ENCODE measurements at regions not wholly inside any gene's neighbourhood (a gene's known extent, or its start where the extent isn't known, plus 50 kb on each side); places are given as distances from the start of the nearest gene placed in this dataset.
A peak's percentile ranks its signal among the peaks of the same experiment; 100 is the strongest.

DNA sequence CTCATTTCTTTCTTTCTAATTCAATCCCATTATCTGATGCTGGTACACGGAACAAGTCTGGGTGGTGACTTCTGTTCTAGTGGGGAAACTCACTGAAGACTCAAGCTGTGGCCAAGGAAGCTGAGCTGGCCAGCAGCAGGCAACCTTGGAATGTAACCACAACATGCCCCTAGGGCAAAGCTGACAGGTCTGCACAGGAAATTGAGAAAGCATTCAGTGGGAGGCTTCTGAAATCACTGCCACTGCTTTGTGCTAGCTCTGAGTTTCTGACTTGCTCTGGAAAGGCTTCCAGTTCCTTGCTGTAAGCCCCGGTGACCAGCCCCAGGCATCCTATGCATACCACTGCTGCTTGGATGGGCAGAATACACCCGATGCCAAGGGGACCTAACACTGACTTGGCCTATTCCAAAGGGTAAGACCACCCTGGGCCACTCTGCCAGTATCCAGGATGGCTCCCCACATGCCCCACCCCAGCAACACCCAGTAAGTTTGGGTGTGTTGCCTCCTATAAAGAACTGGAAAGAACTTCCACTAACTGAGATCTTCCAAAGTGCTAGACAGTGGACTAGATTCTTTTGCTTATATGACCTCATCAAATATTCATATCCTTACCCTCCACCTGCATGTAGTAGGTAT lies 84.5 kb upstream of the CDKN3 start:
- no peak for DNase-seq (ENCODE audit: low spot score)

DNA sequence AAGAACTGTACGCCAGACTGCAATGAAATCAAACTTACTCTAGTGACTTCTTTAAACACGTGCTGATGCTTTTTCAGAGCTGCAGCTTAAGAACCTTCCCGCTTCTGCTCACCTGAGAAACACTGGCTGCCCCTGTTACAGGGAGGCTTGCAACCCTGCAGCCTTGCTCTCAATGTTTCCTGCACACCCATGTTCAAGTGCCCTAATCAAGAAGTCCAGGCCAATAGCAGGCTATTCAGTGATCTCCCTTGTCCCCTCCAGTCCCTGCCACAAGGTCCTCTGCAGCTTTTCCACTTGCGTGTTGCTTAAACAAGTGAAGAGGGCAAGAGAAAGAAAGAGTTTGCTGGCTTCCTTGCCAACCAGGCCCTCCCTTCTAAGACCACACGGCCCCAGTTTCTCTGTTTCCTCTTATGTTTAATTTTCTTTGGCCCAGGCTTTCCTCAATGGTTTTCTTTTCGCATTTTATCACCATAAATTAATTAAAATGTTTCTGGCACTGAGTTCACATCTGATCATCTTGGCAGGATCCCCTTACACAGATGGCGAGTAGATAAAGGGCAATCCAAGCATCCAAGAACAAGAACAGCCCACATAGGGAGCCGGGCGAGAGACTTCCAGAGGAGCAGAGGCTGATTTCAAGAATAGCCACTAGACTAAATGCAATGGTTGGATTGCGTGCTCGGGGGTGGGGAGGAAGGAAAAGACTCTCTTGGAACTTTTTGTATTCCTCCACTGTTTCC lies 82.3 kb upstream of the CDKN3 start:
- no peak for DNase-seq (ENCODE audit: low spot score)

DNA sequence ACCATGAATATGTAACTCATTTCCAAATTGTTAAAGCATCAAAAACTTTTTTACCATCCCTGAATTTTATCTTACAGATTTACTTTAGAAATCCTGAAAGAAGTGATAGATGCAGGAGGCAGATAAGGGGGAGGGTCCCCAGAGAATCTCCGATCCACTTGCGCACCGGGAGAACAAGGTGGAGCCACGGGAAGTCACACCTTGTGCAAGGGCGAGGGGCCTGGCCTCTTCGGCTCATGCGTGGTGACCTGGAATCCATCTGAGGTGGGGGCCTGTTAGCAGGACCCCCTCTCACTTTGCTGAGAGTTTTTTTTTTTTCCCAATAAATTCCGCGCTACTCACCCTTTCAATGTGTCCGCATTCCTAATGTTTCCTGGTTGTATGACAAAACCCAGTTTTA lies 80.2 kb upstream of the CDKN3 start:
- DNase-seq (ENCODE audit: low spot score): no peak

DNA sequence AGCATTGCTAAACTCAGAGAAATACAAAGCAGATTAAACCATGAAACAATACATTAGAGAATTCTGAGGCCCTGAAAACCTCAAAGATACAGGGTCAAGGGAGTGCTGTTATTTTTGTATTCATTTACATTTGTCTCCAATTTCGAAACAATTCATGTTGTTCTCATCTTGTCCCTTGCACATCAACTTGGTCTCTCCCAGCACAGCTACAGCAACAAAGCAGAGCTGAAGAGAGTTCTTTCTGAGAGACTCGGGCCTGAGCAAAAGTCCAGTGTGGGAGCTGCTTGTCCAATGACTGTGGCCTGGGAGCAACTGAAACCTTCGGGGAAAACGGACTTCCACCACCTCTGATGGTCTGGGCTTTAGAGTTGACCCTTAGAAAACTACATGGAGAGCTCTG lies 79.4 kb upstream of the CDKN3 start:
- DNase-seq (ENCODE audit: low spot score): no peak

DNA sequence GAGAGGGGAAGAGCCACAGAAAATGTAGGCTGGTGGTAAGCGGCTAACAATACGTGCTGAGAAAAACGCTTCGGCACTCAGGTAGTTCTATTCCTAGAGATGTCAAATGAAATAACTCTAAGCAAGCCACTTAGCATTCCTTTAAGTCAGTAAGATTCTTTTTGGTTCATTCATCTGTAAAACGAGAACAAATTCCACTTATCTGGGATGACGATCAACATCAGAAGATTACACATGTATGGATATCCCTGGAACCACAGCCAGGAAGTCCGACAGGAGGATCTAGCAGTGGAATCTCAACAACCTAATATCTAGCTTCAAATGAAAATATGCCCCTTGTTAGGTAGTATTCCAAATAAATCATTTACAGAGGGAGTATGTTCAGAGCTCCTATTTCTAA lies 74.6 kb upstream of the CDKN3 start:
- DNase-seq (ENCODE audit: low spot score): no peak

DNA sequence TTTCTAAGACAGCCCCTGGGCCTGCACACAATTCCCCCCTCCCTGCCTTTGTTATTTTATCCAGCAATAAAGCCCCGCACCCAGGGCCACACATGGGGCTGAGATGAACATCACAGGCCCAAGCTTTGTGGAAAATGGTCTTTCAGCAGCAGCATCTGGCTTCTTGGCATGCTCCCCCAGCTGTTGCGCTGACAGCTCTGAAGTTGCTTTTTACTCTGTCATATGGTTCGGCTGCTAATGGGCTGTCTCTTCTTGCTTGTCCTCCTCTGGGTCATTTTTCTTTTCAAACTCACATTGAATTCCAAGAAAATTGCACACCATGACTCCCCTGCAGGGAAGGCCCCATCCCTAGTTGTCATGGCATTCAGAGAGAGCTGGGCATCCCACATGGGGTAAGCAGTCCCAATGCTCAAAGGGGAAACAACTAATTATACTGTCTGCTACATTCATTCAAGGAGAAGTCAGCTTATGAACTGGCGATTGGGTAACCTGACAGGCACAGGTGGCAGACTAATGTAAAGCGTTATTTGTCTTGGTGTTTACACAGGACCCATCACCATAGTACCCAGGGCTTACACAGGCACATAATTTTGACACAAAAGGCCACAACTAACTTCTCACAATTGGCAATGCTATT lies 74.0 kb upstream of the CDKN3 start:
- DNase-seq (ENCODE audit: low spot score): no peak

DNA sequence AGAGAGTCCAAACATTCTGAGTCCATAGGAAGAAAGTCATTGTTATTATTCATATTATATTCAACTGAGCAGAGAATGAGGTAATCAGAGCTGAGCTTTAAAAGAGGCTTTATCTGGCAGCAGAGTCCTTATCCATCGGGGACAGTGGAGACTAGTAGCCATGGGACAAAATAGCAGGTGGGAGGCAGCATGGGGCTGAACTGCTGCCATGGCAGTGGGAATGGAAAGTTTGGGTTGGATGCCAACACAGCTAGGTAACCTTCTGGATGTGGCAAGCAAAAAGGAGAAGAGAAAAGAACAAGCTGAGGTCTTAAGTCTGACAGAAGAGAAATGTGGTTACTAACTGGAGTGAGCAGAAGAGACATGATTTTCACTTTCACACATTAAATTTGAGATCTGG lies 71.0 kb upstream of the CDKN3 start:
- DNase-seq (ENCODE audit: low spot score): no peak

DNA sequence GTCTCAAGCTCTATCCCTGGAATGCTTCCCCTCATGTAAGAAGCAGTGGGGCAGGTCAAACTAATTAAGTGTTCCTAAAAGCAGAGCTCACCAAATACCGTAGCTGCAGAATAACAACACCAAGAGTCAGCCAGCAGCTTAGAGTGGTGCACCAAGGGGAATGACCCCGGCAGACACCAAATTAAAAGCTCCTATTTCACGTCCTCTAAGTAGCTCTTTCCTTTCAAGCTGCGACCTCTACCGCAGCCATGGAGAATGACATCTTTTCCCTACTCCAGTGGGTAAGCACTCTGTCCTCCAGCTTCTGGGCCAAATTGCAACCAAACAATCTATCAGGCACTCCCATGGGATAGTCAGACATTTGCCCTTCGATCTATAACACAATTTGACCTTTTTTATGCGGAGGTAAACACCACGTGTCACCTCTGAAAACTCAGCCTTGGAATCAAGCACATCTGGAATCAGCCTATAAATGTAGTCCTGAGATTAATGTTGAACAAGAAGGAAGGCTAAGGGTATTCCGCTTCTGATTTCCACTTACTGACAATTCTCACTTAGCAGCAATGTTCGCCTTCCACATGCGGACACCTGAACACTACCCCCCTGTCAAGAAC lies 67.6 kb upstream of the CDKN3 start:
- peak; percentile 74 for DNase-seq (ENCODE audit: low spot score)

DNA sequence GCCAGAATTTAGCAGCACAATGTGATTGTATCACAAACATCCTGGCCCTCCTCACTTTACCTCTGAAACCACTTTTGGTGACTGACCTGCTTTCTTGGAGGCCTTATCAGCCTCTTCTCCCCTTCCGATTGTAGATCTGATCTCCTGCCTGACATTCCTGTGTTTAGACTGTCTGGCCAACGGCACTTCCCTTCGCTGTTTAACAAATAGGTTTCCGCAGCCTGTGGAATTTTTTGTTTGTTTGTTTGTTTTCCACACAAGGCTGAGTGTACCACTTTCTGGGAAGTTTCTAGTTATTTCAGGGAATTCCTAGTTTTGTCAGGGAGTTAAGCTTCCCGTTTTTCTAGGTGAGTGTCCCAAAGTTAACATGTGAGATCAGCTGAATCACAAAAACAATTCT lies 65.9 kb upstream of the CDKN3 start:
- DNase-seq (ENCODE audit: low spot score): no peak

DNA sequence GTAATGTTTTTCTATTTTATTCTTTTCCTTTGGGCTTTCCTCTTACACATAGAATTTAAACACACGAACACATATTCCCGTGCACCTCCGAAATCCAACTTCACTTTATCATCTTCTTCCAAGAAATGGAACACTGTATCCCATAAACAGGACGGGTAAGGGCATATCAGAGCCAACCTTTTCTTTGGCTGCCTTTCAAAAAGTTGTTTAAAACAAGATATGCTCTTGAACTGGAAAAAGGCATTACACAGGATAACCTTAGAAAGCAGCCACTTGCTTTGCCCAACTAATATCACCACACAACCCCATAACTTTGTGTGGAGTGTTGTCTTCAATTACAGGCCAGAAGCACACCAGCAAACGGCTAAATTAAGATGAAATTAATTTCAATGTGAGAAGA lies 65.3 kb upstream of the CDKN3 start:
- DNase-seq (ENCODE audit: low spot score): no peak

DNA sequence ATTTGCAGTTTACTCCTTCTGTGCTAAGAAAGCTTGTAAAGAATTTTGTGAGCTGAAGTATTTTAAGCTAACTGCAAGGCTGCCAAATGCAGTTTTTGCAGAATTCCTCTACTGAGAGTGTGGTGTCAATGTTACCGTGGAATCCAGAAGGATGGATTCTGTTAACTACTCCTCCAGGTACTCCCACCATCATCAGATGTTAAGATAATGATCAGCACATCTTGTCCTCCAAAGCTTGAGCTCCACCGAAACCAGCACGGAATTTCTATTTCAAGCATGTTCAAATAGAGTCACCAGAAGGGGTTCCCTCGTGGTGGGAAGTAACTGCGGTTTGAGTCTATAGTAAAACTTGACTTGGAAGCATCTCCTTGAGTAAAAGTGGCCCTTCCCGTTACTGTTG lies 64.3 kb upstream of the CDKN3 start:
- DNase-seq (ENCODE audit: low spot score): no peak

DNA sequence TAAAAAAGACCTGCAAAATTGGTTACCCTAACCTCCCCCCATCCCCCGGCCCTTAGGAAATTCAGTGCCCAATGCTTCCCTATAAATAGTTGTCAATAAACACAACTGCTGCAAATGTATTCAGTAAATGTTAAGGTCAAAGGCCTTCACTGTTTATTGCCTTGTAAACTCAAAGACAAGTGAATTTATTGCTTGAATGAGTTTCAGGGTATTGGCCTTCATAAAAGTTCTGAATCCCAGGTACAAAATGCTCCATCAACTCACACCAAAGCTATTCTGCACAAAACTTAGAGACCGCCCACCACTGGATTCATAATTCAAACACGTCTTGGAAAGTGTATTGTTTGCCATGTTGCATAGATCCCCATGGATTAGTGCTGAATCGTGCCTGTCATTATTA lies 63.3 kb upstream of the CDKN3 start:
- DNase-seq (ENCODE audit: low spot score): no peak

DNA sequence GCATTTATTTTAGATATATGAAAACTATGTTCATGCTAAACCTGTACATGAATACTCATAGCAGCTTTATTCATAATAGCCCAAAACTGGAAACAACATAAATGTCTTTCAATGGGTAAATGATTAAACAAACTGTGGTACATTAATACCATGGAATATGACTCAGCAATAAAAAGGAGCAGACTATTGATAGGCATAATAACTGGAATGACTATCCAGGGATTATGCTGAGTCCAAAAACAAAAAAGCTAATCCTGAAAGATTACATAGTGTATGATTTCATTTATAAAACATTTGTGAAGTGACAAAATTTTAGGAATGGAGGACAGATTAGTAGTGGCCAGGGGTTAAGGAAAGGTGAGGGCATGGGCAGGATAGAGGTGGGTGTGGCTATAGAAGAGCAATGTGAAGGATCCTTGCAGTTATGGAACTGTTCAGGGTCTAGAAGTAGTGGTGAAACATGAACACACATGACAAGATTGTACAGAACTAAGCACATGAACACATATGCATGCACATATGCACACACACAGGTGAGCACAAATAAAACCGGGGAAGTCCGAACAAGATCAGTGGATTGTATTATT lies 61.1 kb upstream of the CDKN3 start:
- DNase-seq (ENCODE audit: low spot score): no peak

DNA sequence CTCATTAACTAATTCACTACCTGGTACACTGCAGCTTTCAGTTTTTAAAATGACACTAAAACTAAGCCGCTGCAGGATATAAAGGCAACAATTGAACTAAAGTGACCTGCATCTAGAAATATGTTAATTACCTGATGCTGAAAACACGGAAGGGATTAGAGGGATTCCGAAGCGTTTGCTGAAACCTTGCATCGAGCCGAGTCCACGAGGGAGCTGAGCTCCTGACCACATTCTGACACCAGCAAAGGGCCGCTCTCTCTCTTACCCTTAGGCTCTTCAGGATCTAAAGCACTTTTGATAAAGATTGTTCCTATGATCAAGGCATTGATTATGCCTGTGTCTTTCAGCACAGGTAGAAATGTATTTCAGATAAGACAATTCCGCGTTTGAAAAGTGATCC lies 59.5 kb upstream of the CDKN3 start:
- DNase-seq (ENCODE audit: low spot score): no peak

DNA sequence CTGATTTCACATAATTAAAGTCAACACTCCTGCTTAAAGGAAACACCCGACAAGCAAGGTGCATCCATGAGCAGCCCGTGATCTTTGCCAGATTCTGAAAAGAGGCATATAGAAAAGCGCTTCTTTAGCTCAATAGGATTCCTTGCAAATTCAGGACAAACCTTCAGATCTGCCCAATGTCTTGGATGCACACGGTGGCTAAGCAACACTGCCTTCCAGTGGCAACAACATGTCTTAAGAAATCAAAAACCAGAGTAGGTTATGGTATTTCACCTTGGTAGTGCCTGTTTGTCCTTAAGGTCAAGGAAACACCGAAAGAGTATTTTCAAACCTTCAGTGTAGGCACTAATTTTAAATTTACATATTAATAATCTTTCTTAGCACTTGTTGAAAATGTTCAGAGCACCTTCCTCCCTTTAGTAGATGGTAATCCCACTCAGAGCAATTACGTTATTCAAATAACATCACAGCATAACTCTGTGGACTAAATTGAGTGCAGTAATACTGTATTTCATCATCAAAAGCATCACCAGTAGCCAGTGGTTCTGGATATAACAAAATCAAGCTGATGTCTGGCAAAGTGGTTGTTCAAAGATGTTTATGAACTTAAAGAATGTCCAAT lies 58.0 kb upstream of the CDKN3 start:
- DNase-seq (ENCODE audit: low spot score): no peak

DNA sequence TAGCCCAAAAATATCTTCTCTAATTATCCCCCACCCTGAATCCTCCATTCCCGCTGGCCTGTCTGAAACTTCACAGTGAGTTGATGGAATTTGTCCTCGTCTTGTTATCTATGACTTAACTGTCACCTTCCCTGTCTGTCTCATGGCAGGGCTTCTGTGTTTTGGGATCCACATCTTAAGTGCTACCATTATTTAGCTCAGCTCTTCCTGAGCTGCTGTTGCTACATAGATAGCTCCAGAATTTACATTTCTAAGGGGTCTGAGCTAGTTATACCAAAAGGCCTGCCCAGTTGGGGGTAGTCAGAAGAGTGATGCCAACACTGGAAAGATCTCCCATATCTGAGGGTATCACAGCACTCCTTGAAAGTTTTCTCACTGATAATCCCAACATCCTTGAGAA lies 57.0 kb upstream of the CDKN3 start:
- DNase-seq (ENCODE audit: low spot score): no peak

DNA sequence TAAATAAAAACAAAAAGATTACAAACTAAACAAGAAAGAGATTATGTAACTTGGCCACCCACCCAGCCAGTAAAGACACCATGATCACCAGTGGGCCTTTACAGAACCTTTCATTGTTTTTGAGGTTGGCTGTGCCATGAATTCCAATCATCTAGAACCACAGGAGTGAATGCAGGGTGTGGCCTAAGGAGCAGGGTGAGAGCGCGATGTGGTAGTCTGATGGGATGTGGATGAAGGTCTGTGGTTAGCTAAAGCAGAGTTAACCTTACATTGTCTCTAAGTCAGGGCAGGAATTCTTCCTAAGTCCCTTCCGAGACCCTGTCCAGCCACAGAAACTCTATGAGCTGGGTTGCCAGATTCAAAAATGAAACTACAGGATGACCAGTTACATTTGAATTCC lies 54.0 kb upstream of the CDKN3 start:
- no peak for DNase-seq (ENCODE audit: low spot score)

DNA sequence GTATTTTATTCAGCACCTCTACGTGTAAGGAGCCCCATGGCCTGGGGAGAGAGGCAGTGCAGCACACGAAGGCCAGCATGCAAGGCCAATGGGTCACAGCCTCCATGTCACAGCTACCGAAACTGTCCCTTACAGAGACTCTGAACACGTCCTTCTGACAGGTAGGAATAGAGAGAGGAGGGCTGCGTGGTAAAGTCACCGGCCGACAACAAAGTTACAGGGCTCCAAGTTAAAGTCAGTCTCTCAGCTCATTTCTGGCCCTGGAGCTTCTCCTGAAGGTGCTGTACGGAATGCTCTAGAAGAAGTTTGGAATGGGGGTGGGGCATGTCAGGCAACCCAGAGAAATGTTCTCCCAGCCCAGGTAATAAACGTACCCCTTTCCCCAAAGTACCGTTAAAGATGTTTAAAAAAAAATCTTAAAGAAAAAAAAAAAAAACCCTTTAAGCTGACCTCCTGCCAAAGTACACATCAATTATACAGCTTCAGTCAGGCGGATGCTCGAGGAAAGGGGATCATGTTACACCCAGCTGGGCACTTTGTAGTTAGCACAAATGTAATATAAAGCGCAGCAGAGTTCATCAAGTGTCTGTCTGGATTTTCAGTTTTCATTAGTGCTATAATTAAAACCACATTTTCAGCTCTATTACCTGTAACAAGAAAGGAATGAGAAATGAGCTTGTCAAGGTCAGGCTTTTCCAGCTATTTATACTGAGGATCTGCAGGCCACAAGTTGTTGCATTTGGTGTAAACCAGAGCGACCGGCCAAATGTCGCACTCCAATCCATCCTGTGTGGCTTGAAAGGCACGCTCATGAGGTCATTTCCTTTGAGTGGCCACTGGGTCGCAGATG lies 53.3 kb upstream of the CDKN3 start:
- DNase-seq (ENCODE audit: low spot score): no peak

DNA sequence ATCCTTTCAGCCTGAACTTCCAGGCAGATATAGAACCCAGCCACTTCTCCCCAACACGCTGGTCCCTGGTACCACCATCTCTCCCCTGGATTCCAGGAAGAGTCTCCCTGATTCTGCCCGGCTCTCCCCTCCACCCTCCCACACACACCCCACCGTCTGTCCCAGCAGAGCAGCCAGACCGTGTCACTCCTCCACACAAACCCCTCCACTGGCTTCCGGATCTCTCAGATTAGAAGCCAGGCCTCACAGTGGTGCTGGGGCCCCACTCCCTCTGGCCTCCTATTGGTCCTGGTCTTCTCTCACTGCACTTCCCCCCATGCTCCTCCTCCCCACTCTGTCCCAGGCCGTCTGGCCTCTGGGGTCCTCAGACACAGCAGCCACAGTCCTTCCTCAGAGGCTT lies 52.4 kb upstream of the CDKN3 start:
- no peak for DNase-seq (ENCODE audit: low spot score)

DNA sequence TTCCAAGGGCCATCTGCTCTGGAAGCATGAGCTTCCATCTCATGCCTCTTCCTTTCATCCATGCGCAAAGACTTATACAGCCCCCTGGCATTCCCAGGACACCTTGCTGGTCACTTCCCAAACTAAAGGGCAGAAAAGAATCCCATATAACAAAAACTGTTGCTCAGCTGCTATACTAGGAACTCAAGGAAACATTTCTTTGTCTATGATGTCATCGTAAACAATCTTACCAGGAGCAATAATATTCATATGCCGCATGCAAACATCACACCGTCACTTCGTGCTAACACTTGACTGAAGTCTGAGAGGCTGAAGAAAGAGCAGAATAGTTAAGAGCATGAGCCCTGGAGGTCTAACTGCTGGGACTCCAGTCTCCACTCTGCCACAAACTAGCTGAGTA lies 50.5 kb upstream of the CDKN3 start:
- DNase-seq (ENCODE audit: low spot score): no peak
